Fibroblast of skin of abdomen (primary cell): ENCODE measurements at regions not wholly inside any gene's neighbourhood (a gene's known extent, or its start where the extent isn't known, plus 50 kb on each side); places are given as distances from the start of the nearest gene placed in this dataset.

Experiments used
- DNase-seq: peaks from one replicate; pipeline ENCODE4 v3.0.0-alpha.2; 2013

DNA sequence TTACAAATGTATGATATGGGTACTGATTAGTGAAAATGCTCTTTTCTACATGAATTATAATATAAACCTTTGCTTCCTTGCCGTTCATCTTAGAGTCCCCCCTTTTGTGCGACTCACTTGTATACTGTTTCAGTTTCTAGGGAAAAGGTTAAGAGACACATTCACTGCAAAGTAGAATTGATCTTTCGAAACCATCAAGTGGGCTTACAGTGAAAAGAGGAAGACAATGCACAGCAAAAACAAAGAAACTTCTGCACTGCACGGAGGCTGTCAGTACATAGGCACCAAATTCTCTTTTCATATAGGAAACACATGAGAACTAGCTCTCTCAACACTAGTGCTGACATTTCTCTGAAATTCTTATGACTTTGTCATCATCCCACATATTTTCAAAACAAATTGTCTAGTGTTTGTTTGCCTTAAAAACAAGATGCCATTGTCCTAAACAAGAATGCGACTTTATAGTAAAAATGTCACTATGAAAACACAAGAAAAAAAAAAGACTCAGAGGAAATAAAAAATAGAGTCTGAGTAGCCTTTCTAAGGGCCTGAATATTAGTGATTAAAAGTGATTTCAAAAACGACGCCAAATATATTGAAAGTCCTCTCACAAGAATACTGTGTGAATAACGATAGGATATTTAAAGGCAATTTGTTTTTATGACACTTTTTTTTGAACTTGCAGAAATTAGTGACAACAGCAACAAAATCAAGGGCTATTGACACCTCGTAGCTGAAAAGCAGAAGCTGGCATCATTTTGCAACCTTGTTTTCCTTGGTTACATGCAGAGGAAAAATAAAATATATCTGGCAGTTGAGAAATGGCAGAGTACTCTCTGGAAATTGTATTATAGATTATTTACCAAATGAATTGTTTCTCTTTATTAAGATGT, 827.0 kb downstream of the BCL11A start:
- no peak for DNase-seq

GRCh38 chr2:59724746-59725145, 828.7 kb downstream of the BCL11A start:
- DNase-seq, result no peak

GRCh38 chr2:59720296-59720866, 833.1 kb downstream of the BCL11A start:
- no peak for DNase-seq

DNA sequence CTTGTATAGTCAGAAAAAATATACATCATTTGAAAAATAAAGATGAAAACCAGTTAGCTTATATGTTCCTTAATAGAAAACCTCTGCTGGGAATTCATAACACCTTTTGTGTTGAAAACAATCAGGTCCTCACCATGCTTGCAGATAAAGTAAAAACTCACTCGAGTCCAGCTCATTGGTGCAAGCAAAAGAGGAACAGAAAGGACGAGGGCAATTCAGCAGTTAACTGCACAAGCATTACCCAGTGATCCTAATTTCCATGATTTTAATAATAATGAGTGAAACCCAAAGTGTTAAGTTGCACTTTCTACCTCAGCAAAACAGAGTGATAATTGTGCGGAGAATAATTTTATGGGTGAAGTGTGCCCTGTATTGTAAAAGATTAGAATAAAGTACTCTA, 839.9 kb downstream of the BCL11A start:
- no peak for DNase-seq

DNA sequence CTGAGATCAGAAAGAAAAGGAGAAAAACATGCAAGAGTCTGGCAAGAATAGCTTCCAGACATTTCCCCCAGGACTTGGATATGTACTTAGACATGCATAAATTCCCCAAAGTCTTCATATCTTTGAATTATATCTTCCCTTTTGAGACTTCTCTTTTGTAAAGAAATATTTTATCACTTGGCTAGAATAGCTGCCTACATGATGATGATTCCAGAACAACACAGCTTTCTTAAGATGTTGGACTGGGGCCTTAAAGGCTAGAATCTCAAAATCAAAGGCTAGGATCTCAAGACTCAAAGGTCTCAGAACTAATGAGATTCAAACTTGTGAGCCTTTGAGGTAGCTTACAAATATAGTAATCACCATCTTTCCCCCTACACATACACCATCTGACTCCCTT, 842.3 kb downstream of the BCL11A start:
- DNase-seq, result no peak

GRCh38 chr2:59706729-59707128, 846.7 kb downstream of the BCL11A start:
- peak; percentile 4 for DNase-seq

DNA sequence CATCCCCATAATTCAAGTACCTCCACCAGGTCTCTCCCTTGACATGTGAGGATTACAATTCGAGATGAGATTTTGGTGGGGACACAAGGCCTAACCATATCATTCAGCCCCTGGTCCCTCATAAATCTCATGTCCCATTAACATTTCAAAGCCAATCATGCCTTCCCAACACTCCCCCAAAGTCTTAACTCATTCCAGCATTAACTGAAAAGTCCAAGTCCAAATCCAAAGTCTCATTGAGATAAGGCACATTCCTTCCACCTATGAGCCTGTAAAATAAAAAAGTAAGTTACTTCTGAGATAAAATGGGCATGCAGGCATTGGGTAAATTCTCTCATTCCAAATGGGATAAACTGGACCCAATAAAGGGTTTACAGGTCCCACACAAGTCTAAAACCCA, 849.7 kb downstream of the BCL11A start:
- DNase-seq, result no peak

- no peak for DNase-seq
These were observed 851.4 kb downstream of the BCL11A start for GRCh38 chr2:59702026-59702425.

GRCh38 chr2:59701271-59701994, 852.0 kb downstream of the BCL11A start:
- DNase-seq, result no peak

DNA sequence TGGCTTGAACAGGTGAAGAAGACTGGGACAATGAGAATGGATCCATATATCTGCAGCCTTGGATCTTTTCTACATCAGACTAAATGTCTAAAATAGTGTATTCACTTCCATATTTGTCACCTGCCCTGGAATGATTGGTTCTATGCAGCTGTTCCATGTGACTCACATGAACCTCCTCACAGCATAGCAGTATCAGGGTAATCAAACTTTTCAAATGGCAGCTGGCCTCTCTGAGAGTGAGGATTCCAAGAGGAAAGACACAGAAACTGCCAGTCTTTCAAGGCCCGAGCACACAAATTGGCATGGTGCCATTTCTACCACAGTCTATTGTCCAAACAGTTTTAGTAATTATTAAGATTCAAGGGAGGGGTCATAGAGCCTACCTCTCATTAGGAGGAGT, 859.3 kb downstream of the BCL11A start:
- DNase-seq, result no peak

- no peak for DNase-seq
These were observed 860.1 kb downstream of the BCL11A start for GRCh38 chr2:59693231-59693959.

- DNase-seq, result no peak
These were observed 861.8 kb downstream of the BCL11A start for GRCh38 chr2:59691518-59692190.

DNA sequence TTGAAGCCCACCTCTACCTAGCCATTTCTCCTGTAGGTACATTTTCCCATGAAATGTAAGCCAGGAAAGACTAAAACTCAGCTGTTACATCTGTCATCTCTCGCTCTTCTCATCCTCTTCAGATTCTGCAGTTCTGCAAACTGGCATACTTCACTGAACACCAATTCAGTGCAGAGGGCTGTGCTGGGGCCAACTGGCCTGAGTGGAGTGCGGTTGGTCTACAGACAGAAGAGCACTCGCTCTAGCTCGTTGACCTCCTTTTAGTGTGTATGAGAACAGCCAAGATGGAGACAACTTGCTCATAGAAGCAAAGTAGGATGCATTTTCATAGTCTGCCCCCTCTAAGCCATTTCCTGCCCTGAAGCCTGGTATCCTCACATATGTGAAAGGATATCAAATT, 862.6 kb downstream of the BCL11A start:
- no peak for DNase-seq

DNA sequence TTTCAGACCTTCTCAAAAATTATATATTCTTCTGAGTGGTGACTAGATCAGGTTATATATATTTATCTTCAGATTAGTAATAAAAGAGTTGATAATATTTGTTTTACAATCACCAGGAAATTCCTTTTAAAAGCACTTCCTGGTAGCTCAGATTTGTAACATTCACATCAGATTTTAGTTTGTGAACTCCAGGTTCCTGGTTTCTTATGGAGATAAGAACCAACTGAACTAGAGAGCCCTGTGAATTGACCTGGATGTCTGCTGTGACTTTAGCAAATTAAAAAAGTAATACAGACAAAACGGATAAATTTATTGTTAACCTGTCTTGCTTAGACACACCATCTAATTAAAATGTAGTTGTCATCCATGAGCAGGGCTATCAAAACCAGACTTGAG, 868.7 kb downstream of the BCL11A start:
- no peak for DNase-seq

DNA sequence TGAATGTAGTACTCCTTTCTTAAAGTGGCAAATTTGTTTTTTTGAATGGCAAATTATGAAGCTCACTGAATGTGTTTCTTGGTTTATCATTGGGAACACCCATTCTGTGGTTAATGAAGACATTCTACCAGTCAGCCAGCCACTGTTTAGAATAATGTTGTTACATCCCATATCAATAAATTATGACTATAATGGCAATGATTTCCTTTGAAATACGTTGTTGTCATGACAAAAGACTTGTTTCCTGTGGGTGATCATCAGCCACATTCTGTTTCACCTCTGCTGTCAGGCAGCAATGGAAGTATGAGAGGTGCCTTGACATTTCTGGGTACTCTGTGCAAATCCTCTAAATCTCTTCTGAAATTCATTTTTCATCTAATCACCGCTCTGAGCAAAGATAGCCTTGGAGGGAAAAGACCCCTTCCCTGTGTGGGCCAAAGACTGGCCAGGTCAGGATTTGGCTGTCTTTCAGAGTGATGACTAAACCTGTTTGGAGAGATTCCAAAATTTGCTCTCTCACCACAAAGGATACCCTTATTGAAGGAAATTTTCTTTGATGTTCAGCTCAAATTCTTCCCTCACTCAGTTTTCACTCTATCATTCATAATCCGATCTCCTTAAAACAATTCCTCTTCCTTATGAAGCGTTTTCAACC, 869.2 kb downstream of the BCL11A start:
- DNase-seq, result no peak

- peak; percentile 8 for DNase-seq
These were observed 872.6 kb downstream of the BCL11A start for GRCh38 chr2:59680863-59681262.

DNA sequence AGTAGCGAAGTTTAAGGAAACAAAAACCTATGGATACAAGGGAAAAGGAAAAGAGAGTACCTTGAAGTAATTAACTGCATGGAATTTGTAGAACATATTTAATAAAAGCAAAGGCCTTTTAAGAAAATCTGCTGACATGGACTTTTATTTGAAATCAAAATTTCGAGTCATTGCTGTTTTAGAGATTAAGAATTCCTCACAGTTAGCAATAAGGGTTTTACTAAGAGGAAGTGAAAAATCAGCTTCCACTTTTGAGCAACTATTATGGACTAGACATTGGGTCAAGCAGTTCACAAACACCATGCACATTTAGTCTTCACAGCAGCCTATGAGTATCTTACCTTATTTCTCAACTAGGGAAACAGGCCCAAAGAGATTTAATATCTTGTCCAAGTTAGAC, 876.3 kb downstream of the BCL11A start:
- no peak for DNase-seq

GRCh38 chr2:59674100-59674499, 879.4 kb downstream of the BCL11A start:
- DNase-seq, result no peak

DNA sequence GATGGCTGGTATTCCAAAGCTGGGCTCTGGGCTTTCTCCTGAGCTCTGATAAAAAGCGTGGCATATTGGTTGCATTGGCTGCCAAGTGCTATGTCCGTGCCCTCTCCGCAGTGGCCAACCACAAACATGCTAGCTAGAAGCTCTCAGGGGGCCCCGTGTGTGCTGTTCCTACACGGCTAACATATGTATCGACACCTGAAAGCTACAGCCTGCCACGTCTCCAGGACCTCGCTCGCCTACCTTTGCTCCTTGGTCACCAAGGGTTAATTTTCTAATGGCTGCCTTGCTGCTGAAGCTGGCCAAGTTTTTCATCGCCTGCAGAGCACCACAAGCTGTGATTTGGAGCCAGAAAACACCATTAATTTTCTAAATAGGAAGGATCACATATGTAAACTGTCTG, 888.4 kb downstream of the BCL11A start:
- DNase-seq, result no peak

- no peak for DNase-seq
These were observed 891.2 kb downstream of the BCL11A start for GRCh38 chr2:59662127-59662861.

GRCh38 chr2:59660262-59660661, 893.2 kb downstream of the BCL11A start:
- DNase-seq, result no peak
